ENCODE measurements at regions not wholly inside any gene's neighbourhood (a gene's known extent, or its start where the extent isn't known, plus 50 kb on each side); places are given as distances from the start of the nearest gene placed in this dataset.
"Not testable (repeated sequence)": the region's sequence is repeated elsewhere in the genome, so short reads cannot be mapped to it uniquely, and the experiment has no call there.

GRCh38 chr2:153532140-153532539 lies 53.6 kb upstream of the RPRM start:
- no peak for DNase-seq

- DNase-seq: not testable (repeated sequence)
These were observed 55.2 kb upstream of the RPRM start for GRCh38 chr2:153533803-153534202.

GRCh38 chr2:153534590-153534989 lies 56.0 kb upstream of the RPRM start:
- not testable (repeated sequence) for DNase-seq

GRCh38 chr2:153536115-153536514 lies 57.6 kb upstream of the RPRM start:
- no peak for DNase-seq

- not testable (repeated sequence) for DNase-seq
These were observed 59.5 kb upstream of the RPRM start for GRCh38 chr2:153538102-153538501.

GRCh38 chr2:153543635-153544071 lies 65.1 kb upstream of the RPRM start:
- DNase-seq: no peak

GRCh38 chr2:153546358-153546757 lies 67.8 kb upstream of the RPRM start:
- DNase-seq: no peak

- no peak for DNase-seq
These were observed 70.0 kb upstream of the RPRM start for GRCh38 chr2:153548536-153548935.

- no peak for DNase-seq
These were observed 73.1 kb upstream of the RPRM start for GRCh38 chr2:153551698-153552097.

- no peak for DNase-seq
These were observed 78.6 kb upstream of the RPRM start for GRCh38 chr2:153557211-153557610.

- DNase-seq: no peak
These were observed 79.2 kb upstream of the RPRM start for GRCh38 chr2:153557714-153558113.

- DNase-seq: no peak
These were observed 79.7 kb upstream of the RPRM start for GRCh38 chr2:153558247-153558646.

- DNase-seq: no peak
These were observed 88.8 kb upstream of the RPRM start for GRCh38 chr2:153567367-153567766.

- DNase-seq: no peak
These were observed 89.5 kb upstream of the RPRM start for GRCh38 chr2:153568105-153568504.

- DNase-seq: no peak
These were observed 96.8 kb upstream of the RPRM start for GRCh38 chr2:153575171-153575853.

- no peak for DNase-seq
These were observed 105.7 kb upstream of the RPRM start for GRCh38 chr2:153584244-153584643.

GRCh38 chr2:153588408-153588807 lies 109.8 kb upstream of the RPRM start:
- DNase-seq: no peak

GRCh38 chr2:153589586-153589985 lies 111.0 kb upstream of the RPRM start:
- DNase-seq: no peak

- not testable (repeated sequence) for DNase-seq
These were observed 114.5 kb upstream of the RPRM start for GRCh38 chr2:153593086-153593485.

- no peak for DNase-seq
These were observed 117.4 kb upstream of the RPRM start for GRCh38 chr2:153595939-153596338.

GRCh38 chr2:153601812-153602211 lies 123.2 kb upstream of the RPRM start:
- DNase-seq: no peak

- DNase-seq: no peak
These were observed 125.6 kb upstream of the RPRM start for GRCh38 chr2:153604133-153604532.

GRCh38 chr2:153606623-153607022 lies 128.1 kb upstream of the RPRM start:
- DNase-seq: no peak

- peak; percentile 14 for DNase-seq
These were observed 143.7 kb upstream of the RPRM start for GRCh38 chr2:153622285-153622684.

GRCh38 chr2:153623020-153623419 lies 144.5 kb upstream of the RPRM start:
- DNase-seq: no peak

All from hematopoietic multipotent progenitor cell treated with erythropoietin and hydrocortisone succinate and interleukin-3 and kit ligand, for 4 days (in vitro differentiated cells).